Tongue (tissue), 1 donor: ENCODE measurements at regions not wholly inside any gene's neighbourhood (a gene's known extent, or its start where the extent isn't known, plus 50 kb on each side); places are given as distances from the start of the nearest gene placed in this dataset.
"Not testable (repeated sequence)": the region's sequence is repeated elsewhere in the genome, so short reads cannot be mapped to it uniquely, and the experiment has no call there.

Source experiments
- DNase-seq: peaks from one replicate; pipeline ENCODE4 v3.0.0-alpha.2; 2015

- no peak for DNase-seq
Observed at GRCh38 chr4:27121830-27122229, 261.2 kb downstream of the STIM2 start.

DNA sequence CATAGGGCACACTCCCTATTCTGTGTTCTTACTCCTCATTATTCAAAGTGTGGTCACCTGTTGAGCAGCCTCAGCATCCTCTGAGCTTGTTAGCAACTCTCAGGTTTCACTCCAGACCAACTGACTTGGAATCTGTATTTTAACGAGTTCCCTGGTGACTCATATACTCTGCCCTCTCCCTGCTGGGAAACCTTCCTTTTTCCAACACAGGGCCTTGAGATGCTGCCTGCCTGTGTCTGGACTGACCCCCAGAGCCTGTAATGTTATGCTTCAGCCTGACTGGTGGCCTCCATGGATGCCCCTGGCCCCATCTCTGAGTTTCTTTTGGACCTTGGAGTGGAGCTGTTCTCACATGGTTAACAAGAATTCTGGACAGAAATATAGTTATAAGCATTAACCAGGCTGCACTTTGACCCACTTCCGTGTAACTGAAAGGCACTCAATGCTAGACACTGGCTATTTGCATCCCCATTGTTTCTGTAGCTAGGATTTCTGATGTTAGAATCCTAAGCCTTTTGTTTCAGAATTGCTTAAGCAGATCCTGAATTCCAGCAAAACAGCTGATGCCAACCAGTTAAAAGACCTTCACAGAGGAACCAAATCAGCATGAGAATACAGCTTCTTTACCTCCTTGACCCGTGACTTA, 262.6 kb downstream of the STIM2 start:
- DNase-seq, result no peak

- DNase-seq, result no peak
Observed at GRCh38 chr4:27123769-27124124, 263.1 kb downstream of the STIM2 start.

- not testable (repeated sequence) for DNase-seq
Observed at GRCh38 chr4:27126895-27127294, 266.3 kb downstream of the STIM2 start.

GRCh38 chr4:27128443-27128842, 267.8 kb downstream of the STIM2 start:
- no peak for DNase-seq

- no peak for DNase-seq
Observed at GRCh38 chr4:27129871-27130366, 269.3 kb downstream of the STIM2 start.

DNA sequence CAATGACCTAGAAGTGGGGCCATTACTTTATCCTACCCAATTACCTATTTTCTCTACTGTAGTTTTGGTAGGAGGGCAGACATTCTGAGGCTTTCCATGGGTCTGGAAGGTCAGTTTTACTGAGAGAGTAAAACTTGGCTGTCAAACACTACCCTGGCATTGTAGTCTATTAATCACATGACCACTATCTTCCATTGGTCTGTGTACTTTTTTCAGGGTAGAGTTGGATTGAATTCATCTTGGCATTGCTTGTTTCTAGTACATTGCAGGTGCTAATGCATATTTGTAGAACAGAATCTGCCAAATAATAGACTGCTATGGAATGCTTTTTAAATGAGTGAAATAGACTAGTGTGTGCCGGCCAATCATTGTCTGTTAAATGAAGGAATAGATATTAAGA, 271.9 kb downstream of the STIM2 start:
- DNase-seq, result no peak

DNA sequence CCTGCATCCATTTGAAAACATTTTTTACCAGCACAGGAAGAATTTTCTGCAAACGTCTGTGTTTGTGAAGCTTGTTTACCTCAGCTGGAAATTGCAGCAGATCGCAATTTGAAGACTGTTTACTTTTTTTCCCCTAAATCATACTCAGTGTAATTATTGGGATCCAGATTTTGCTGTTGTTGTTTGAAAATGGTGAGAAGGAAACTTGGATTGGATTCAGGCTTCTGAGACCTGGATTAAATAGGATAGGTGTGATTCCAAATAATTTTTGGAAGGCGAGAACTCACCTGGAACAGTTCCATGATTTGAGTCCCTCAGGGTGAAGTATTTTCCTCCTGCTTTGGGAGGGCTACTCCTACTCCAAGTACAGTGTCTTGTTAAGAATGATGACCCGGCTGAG, 279.8 kb downstream of the STIM2 start:
- DNase-seq, result peak; percentile 45

DNA sequence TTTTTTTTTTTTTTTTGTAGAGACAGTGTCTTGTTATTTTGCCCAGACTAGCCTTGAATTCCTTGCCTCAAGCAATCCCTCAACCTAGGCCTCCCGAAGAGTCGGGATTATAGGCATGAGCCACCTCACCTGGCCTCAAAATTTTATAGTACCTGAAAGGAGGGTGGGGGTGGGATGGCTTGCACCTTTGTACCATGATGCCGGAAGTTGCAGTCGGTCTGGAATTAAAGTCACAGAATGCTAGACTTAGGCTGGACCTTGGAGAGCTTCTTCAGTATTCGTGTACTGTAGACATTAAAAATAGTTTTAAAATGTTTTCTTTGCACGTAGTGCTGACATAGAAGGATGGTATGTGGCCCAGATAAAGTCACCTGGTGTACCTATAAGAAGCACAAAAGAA, 280.9 kb downstream of the STIM2 start:
- no peak for DNase-seq

GRCh38 chr4:27142841-27143240, 282.2 kb downstream of the STIM2 start:
- no peak for DNase-seq

DNA sequence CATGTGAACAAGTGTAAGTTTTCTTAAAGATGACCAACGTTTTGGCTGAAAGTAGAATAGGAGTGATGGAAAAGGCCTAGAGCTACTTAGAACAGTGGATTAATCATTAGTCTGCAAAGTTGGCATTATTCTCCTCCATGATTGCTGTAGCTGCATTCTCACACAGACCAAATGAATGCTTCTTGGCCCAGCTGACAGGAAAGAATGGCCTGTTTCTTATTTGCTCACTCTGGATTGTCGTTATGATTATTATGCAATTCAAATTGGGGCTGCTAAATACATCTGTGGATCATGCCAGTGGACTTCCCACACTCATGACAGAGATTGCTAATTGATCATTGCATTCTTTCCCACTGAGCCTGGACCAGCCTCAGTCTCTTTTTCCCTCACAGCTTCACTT, 285.0 kb downstream of the STIM2 start:
- no peak for DNase-seq

- DNase-seq, result no peak
Observed at GRCh38 chr4:27148211-27148895, 287.7 kb downstream of the STIM2 start.

- DNase-seq, result no peak
Observed at GRCh38 chr4:27149541-27150212, 289.0 kb downstream of the STIM2 start.

DNA sequence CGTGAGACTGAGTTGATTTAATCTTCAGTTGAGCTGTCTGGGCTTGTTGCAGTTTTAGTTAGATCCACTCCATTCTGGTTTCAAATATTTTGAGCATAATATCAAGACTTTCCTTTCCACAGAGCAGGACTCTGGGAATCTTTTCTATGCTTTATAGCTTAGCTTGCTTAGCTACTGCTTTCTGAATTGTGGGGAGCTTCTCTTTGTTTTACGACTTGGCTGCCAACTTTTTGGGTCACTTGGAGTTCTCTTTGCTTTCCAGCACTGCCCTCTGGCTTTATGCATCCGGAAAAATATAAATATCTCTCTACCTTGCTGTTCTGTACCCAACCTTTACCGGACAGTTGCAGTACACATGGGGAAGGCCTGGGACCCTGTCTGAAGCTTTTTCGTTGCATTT, 292.1 kb downstream of the STIM2 start:
- no peak for DNase-seq

DNA sequence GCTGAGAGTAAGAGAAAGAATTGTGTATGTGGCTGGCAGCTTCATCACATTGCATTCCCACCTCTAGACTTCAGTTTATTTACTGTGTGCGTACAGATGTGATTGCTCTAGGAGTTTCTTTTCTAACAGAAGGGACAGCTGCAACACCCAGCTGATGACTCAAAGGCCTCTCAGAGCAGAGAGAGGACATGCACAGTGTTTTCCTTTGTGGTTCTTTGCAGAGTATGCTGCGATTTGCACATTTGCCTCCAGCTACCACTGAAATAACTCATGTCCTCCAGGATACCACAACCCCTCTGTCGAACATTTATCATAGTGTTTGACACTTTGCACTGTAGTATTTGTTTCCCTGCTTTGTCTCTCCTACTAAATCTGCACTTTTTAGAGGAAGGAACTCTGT, 294.1 kb downstream of the STIM2 start:
- peak; percentile 31 for DNase-seq

GRCh38 chr4:27161191-27161590, 300.6 kb downstream of the STIM2 start:
- no peak for DNase-seq

DNA sequence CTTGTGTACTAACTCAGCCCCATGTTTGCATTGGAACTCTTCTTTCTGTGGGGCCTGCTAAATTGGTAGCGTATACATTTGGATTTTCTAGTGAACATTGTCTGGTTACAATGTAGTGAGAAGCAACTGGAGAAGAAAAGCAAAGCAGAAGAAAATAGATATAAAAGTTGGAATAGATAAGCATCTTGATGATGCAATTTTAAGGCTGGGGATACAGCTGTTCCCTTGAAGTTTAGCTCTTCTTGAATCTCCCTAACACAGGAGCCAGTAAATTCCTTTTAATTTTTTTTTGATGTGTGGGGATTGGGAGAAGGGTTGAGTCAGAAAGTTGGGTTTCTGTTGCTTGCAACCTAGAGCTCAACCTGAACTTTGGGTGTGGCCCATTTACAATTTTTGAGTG, 308.1 kb downstream of the STIM2 start:
- no peak for DNase-seq

GRCh38 chr4:27173280-27173679, 312.6 kb downstream of the STIM2 start:
- no peak for DNase-seq

DNA sequence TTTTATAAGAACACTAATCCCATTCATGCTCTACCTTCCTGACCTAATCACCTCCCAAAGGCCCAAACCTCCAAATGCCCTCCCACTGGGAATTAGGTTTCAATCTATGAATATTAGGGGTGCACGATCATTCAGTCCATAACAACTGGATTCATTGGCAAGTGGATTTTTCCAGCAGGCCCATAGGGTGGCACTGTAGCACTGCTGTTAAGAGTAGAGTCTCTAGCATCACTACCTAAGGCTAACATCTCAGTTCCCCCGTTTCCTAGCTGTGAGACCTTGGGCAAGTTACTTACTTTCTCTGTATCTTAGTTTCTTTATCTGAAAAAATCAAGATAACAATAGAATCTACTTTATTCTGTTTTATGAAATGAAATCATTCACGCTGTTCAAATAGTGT, 315.8 kb downstream of the STIM2 start:
- peak; percentile 41 for DNase-seq

DNA sequence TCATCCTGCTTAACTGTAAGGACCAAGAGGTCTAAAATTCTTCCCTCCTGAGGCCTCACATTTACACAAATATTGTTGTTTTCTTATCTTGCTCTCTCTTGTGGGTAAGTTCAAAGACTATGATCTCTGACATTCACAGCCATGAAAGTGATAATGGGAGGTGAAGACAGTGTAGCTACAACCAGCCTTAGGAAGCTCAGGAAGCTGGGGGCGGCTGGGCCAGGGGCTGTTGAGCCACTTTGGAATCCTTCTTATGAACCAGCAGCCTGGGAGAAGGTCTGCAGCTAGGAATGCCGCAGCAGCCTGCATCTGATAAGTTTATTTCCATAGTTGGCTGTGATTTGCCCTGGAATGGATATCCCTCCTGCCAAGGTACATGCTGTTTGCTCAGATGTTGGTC, 316.2 kb downstream of the STIM2 start:
- DNase-seq, result no peak

DNA sequence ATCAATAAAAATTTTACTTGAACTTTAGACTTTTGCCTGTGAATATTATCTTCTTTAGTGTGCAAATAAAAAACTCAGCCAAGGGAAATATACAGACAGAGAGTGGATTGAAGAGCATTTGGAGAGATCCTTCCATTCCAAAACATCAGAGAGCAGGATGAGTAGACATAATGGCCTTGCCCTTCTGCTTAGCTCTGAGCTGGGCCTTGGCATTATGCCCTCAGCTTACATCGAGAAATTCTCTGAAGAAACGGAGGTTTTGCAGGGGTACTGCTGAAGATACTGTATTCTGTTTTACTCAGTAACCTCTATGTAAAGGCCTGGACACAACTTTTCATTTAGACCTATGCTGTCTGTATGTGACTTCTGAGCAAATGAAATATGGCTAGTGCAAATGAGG, 317.4 kb downstream of the STIM2 start:
- DNase-seq, result no peak

DNA sequence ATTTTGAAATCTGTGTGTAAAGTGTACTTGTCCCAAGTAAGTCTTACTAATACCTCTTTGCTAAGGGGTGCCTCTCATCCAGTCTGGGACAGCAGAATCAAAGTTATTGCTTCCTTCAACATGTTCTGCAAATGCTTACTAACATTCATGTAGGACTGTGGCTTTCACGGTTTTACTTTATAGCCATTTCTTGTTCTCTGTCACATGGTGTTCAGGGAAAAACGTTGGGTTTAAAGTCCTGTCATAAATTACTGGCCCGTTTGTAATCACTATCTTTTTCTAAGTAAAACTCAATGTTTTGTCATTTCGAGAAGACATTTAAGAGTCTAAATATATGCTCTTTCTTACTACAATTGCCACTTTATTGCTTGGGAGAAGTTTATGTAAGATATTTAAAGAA, 321.1 kb downstream of the STIM2 start:
- no peak for DNase-seq

DNA sequence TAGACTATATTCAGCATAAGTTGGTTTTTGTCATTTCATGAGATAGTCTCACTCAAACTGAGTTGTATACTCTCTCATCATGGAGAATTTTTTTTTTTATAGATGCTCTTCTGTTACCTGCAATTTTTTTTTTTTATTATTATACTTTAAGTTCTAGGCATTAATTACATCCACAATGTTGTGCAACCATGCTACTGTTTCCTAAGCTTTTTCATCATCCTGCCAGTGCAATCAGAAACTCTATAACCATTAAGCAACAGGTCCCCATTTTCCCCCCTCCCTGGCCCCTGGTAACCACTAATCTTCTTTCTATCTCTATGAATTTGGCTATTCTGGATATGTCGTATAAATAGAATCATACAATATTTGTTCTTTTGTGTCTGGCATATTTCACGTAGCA, 321.6 kb downstream of the STIM2 start:
- DNase-seq, result no peak
